ENCODE measurements at regions not wholly inside any gene's neighbourhood (a gene's known extent, or its start where the extent isn't known, plus 50 kb on each side); places are given as distances from the start of the nearest gene placed in this dataset.

GRCh38 chr17:71505981-71506380, 614.8 kb upstream of the SOX9 start:
- TF ChIP-seq, protein P1, sequence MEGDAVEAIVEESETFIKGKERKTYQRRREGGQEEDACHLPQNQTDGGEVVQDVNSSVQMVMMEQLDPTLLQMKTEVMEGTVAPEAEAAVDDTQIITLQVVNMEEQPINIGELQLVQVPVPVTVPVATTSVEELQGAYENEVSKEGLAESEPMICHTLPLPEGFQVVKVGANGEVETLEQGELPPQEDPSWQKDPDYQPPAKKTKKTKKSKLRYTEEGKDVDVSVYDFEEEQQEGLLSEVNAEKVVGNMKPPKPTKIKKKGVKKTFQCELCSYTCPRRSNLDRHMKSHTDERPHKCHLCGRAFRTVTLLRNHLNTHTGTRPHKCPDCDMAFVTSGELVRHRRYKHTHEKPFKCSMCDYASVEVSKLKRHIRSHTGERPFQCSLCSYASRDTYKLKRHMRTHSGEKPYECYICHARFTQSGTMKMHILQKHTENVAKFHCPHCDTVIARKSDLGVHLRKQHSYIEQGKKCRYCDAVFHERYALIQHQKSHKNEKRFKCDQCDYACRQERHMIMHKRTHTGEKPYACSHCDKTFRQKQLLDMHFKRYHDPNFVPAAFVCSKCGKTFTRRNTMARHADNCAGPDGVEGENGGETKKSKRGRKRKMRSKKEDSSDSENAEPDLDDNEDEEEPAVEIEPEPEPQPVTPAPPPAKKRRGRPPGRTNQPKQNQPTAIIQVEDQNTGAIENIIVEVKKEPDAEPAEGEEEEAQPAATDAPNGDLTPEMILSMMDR (IDR thresholded peaks at IDR 0.05): no peak
- TF ChIP-seq POLR2A (IDR thresholded peaks at IDR 0.05; ENCODE audit: low read depth): no peak
